HepG2 (cell line): ENCODE measurements at regions not wholly inside any gene's neighbourhood (a gene's known extent, or its start where the extent isn't known, plus 50 kb on each side); places are given as distances from the start of the nearest gene placed in this dataset.

Experiments
- ATAC-seq: fragments of 200-7000 bp; cut with Tn5 transposase; 3 replicates; pipeline ENCODE4 v1.9.1; 2020; ENCODE audit warnings: mild to moderate bottlenecking, moderate library complexity
- BruUV-seq: library from RNA; stranded (reverse); fragments of 400-500 nt; replicated peaks from 2 replicates; lab custom pipeline; 2021; lab: Mats Ljungman, UMichigan
- CTCF ChIA-PET: fragments of 300-600 bp; formaldehyde crosslinking; extraction: SDS; loops from one replicate; lab custom pipeline; 2021; ENCODE audit warnings: low total read pairs, inconsistent platforms, low intra/inter-chr PET ratio; lab: Yijun Ruan, JAX
- POLR2A ChIA-PET: fragments of 350-600 bp; sonication (Branson Sonifier 250); formaldehyde crosslinking; loops from one replicate; lab custom pipeline; 2020; ENCODE audit warnings: antibody characterized with exemption, inconsistent platforms; lab: Yijun Ruan, JAX
- DNase-seq: peaks from one replicate; pipeline ENCODE4 v3.0.0-alpha.2; 2015; ENCODE audit warnings: low spot score
- FAIRE-seq: peaks from 3 replicates; lab custom pipeline; 2011; peaks lifted over from hg19 to GRCh38; lab: Jason Lieb, UNC
- H2AFZ ChIP-seq: one replicate; pipeline ENCODE4 v1.6.1; 2011; ENCODE audit warnings: low read length, inconsistent platforms
- H3K27ac ChIP-seq: fragments of 300-600 bp; 3 replicates; pipeline ENCODE4 v1.8.0; 2011; ENCODE audit warnings: mixed run types, mild to moderate bottlenecking, mixed read lengths, low read length, inconsistent platforms; ENCODE audit not compliant: insufficient read depth; ENCODE audit errors: extremely low read length
- H3K27me3 ChIP-seq, 2 experiments: fragments of 200-600 bp in 1 of 2; 2 replicates in 1 of 2; 3 replicates in 1 of 2; pipeline versions ENCODE4 v1.6.0 to v1.8.0; 2011; ENCODE audit warnings: low read length in 2 of 2, mild to moderate bottlenecking in 2 of 2, moderate library complexity in 2 of 2, inconsistent platforms in 1 of 2; ENCODE audit not compliant: insufficient read depth in 2 of 2, control insufficient read depth in 1 of 2
- H3K36me3 ChIP-seq, 2 experiments: fragments of 200-600 bp in 1 of 2; replicated peaks in 1 of 2; 2 replicates in 1 of 2; 3 replicates in 1 of 2; pipeline versions ENCODE4 v1.5.1 to v1.8.0; 2011; ENCODE audit warnings: low read length in 2 of 2, inconsistent platforms in 1 of 2; ENCODE audit not compliant: insufficient read depth in 2 of 2, control insufficient read depth in 1 of 2
- H3K4me1 ChIP-seq: 2 replicates; pipeline ENCODE4 v1.5.1; 2012; ENCODE audit warnings: low read length, inconsistent platforms; ENCODE audit not compliant: insufficient read depth
- H3K4me2 ChIP-seq: 2 replicates; pipeline ENCODE4 v1.6.0; 2011; ENCODE audit warnings: low read depth, low read length, inconsistent platforms
- H3K4me3 ChIP-seq, 3 experiments: fragments of 200-600 bp in 1 of 3; sonication (generic), shearing (Covaris generic) in 1 of 3; replicated peaks in 1 of 3; 2 replicates each; pipeline ENCODE4 v1.5.1; 2011 to 2016; ENCODE audit warnings: low read length in 3 of 3, inconsistent platforms in 2 of 3, low read depth in 2 of 3, mild to moderate bottlenecking in 2 of 3, control low read depth in 1 of 3, mixed read lengths in 1 of 3; ENCODE audit not compliant: insufficient read depth in 1 of 3
- H3K79me2 ChIP-seq: one replicate; pipeline ENCODE4 v1.6.1; 2011; ENCODE audit warnings: low read length, inconsistent platforms; ENCODE audit not compliant: insufficient read depth
- H3K9ac ChIP-seq: 2 replicates; pipeline ENCODE4 v1.6.0; 2011; ENCODE audit warnings: mild to moderate bottlenecking, low read depth, low read length, inconsistent platforms; ENCODE audit not compliant: insufficient read depth
- H3K9me3 ChIP-seq: 2 replicates; pipeline ENCODE4 v1.5.1; 2012; ENCODE audit warnings: mild to moderate bottlenecking, low read length
- H4K20me1 ChIP-seq: 2 replicates; pipeline ENCODE4 v1.6.0; 2011; ENCODE audit warnings: inconsistent platforms, mild to moderate bottlenecking, low read length, moderate library complexity; ENCODE audit not compliant: insufficient read depth
- BRF2 ChIP-seq: sonication (generic); formaldehyde crosslinking; IDR thresholded peaks from 2 replicates; pipeline ENCODE4 v1.8.1; 2022; ENCODE audit warnings: mild to moderate bottlenecking, missing genetic modification reagents
- ESRRA ChIP-seq: sonication (generic); formaldehyde crosslinking; IDR thresholded peaks from 2 replicates; pipeline ENCODE4 v1.5.1; 2020; ENCODE audit warnings: mild to moderate bottlenecking, low read depth, missing genetic modification reagents
- GPN1 ChIP-seq: sonication (generic); formaldehyde crosslinking; IDR thresholded peaks from 2 replicates; pipeline ENCODE4 v1.5.1; 2020; ENCODE audit warnings: missing genetic modification reagents, borderline replicate concordance
- IKZF5 ChIP-seq: IDR thresholded peaks from 2 replicates; pipeline ENCODE4 v1.6.1; 2018; ENCODE audit warnings: missing genetic modification reagents, mild to moderate bottlenecking, missing compliant biosample characterization
- MEIS1 ChIP-seq: sonication (generic); formaldehyde crosslinking; IDR thresholded peaks from 2 replicates; pipeline ENCODE4 v1.9.0; 2021; ENCODE audit warnings: mild to moderate bottlenecking, missing genetic modification reagents, moderate library complexity, borderline replicate concordance
- NPAS2 ChIP-seq: sonication (generic); formaldehyde crosslinking; IDR thresholded peaks from 2 replicates; pipeline ENCODE4 v1.8.0; 2022; ENCODE audit warnings: mild to moderate bottlenecking, missing genetic modification reagents, borderline replicate concordance
- POGZ ChIP-seq: sonication (generic); formaldehyde crosslinking; IDR thresholded peaks from 2 replicates; pipeline ENCODE4 v1.4.0; 2020; ENCODE audit warnings: mild to moderate bottlenecking, missing genetic modification reagents
- SCMH1 ChIP-seq: sonication (generic); formaldehyde crosslinking; IDR thresholded peaks from 2 replicates; pipeline ENCODE4 v1.9.0; 2021; ENCODE audit warnings: missing genetic modification reagents, mild to moderate bottlenecking, borderline replicate concordance
- ZBTB46 ChIP-seq: sonication (generic); formaldehyde crosslinking; IDR thresholded peaks from 2 replicates; pipeline ENCODE4 v1.4.0; 2020; ENCODE audit warnings: mild to moderate bottlenecking, missing genetic modification reagents, borderline replicate concordance
- ZFP36L1 ChIP-seq: sonication (generic); formaldehyde crosslinking; IDR thresholded peaks from 2 replicates; pipeline ENCODE4 v1.8.0; 2022; ENCODE audit warnings: mild to moderate bottlenecking, missing genetic modification reagents, moderate library complexity
- ZNF276 ChIP-seq: sonication (generic); formaldehyde crosslinking; IDR thresholded peaks from 2 replicates; pipeline ENCODE4 v1.4.0; 2020; ENCODE audit warnings: mild to moderate bottlenecking, low read depth, missing genetic modification reagents
- ZNF335 ChIP-seq: sonication (generic); formaldehyde crosslinking; IDR thresholded peaks from 2 replicates; pipeline ENCODE4 v1.4.0; 2020; ENCODE audit warnings: missing genetic modification reagents
- ZNF646 ChIP-seq: sonication (generic); formaldehyde crosslinking; IDR thresholded peaks from 2 replicates; pipeline ENCODE4 v1.9.0; 2021; ENCODE audit warnings: mild to moderate bottlenecking, missing genetic modification reagents
- in situ Hi-C: cut with HindIII; loops from 2 replicates; pipeline ENCODE4 v1.10.0; 2017; ENCODE audit warnings: low pct_unique_long_range_greater_than_20kb; ENCODE audit not compliant: extremely low pct_ligation_motif_present
- intact Hi-C: fragments of 100-400 bp; cut with micrococcal nuclease; formaldehyde crosslinking; loops from one replicate; pipeline ENCODE4 v1.10.0; 2022; ENCODE audit not compliant: unreplicated experiment

GRCh38 chrX:13232484-13232883 is 87.4 kb downstream of the ATXN3L start:
- H3K9me3 ChIP-seq = no peaks in the 10 kb centered on the region
- TF ChIP-seq MEIS1 (CRISPR knock-in tag) (no peak), NPAS2 (CRISPR knock-in tag) (no peak), IKZF5 (no peak), BRF2 (CRISPR knock-in tag) (no peak), ZNF335 (CRISPR knock-in tag) (no peak), POGZ (CRISPR knock-in tag) (no peak), ZFP36L1 (CRISPR knock-in tag) (no peak), SCMH1 (CRISPR knock-in tag) (no peak), ZNF276 (CRISPR knock-in tag) (no peak), ZBTB46 (CRISPR knock-in tag) (no peak), ZNF646 (no peak), GPN1 (no peak), ESRRA (no peak)
- intact Hi-C loops = no loop called here
- FAIRE-seq (no peak), ATAC-seq (no peak), DNase-seq (no peak)
- no peaks in the 10 kb centered on the region for H3K36me3 ChIP-seq
- CTCF ChIA-PET = no interaction called here
- H3K27me3 ChIP-seq = no peaks in the 10 kb centered on the region
- H4K20me1 ChIP-seq = no peaks in the 10 kb centered on the region
- no TSS peak for BruUV-seq
- H3K4me3 ChIP-seq = no peak overlapping the region
- POLR2A ChIA-PET = no interaction called here
- no peak overlapping the region for H3K27ac ChIP-seq
- no peak overlapping the region for H3K4me2 ChIP-seq
- in situ Hi-C loops = no loop called here
- H3K4me1 ChIP-seq = no peaks in the 10 kb centered on the region
- H3K79me2 ChIP-seq = no peaks in the 10 kb centered on the region
- H2AFZ ChIP-seq = no peak overlapping the region
- no peak overlapping the region for H3K9ac ChIP-seq
